Stimulated activated CD8-positive, alpha-beta memory T cell treated with anti-CD3 and anti-CD28 coated beads, Interleukin-12 subunit alpha, Interleukin-12 subunit beta, amount 100 ng/mL, for 24 hours (primary cell): ENCODE measurements at regions not wholly inside any gene's neighbourhood (a gene's known extent, or its start where the extent isn't known, plus 50 kb on each side); places are given as distances from the start of the nearest gene placed in this dataset.
"Not testable (repeated sequence)": the region's sequence is repeated elsewhere in the genome, so short reads cannot be mapped to it uniquely, and the experiment has no call there.

ENCODE experiments used
- DNase-seq: peaks from one replicate; pipeline ENCODE4 v3.0.0-alpha.2; 2020; ENCODE audit errors: extremely low read depth

DNA sequence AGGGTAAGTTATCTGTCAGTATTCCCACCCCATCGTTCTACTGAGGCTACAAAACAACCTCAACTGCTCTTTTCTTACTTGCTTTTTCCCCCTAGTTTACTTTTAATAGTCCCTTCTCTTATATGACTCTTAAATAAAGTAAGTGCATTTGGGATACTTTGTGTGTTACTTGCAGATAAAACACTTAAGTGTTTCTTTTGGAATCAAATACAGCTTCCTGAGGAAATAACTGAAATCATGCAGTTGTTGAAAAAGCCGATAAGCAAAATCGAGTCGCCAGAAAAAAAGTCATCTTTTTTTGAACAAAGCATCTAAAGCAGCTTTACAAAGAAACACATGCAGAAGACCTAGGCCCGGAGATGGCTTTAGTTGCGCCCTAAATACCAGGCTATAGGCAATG lies 53.5 kb upstream of the EPB41L4A start:
- DNase-seq, result no peak

DNA sequence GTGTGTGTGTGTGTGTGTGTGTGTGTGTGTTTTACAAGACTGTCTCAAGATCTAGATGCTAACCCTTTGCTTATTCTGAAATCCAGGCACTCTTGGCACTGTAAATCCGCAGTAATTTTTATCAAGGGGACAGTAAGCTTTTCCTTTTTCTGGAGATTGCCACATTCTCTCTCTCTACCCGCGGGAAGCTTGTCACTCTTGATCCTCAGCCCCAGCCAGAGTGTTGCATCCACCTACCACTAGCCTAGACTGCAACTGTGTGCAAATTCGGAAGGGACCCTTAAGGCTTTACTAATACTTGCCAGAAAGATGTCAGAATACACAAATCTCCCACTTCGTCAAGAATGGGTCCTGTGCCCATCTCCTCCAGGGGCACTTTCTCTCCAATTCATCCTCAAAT lies 54.9 kb upstream of the EPB41L4A start:
- DNase-seq, result no peak

DNA sequence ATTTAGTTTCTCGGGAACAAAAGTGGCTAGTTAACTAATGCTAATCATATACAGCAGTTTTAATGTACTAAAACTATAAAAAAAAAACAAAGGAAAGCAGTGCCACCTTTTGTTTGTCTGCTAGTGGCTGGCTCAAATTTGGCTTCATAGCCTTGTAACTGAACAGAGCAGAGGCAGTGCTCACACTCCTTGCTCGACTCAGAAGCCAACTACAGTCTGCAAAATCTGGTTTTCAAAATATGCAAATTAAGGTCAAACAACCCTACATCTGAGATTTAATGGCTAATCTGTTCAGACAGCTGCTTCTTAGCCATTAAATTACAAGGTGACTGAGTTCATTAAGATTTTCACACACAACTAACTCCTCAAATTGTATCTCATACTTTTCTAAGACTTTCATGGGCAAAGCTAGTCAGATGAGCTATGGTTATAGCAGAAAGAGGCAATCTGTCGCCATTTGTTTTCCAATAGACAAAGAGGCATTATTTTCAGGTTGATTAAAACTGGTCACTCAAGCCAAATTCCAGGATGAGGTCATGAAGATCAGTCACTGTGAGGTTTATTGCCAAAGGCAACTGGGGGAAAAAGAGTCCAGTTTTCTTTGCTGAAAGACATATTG lies 56.8 kb upstream of the EPB41L4A start:
- DNase-seq, result no peak

DNA sequence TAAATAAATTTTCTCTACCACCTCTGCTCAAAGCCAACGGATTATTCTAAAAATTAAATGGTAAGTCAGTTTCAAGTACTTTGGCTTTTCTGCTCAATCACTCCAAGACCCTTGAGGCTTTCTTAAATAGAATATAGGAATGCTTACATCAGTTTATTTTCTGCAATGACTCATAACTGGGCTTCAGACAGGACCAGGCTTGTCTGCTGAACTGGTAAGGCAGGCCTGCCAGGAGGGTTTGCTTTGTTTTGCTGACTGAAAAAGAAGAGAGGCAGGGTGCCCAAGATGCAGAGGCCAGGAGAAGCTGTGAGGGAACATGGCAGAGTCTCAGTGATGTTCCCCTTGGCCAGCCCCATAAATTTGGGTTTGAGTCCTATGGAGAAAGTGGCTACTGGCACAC lies 60.3 kb upstream of the EPB41L4A start:
- no peak for DNase-seq

DNA sequence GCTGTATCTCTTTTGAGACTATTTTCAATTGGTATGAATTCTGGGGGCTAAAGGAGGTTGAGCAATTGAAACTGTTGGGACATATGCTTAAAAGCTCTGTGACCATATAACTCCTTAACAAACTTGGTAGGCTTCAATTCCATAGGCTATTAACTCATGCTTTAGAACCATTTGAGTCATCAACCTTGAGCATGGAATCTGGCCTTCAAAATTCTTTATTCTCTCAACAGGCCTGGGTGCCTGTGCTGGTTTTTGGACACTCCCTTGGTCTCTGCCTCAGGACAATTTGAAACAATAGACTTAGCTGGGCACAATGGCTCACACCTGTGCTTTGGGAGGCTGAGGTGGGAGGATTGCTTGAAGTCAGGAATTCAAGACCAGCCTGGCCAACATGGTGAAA lies 61.4 kb upstream of the EPB41L4A start:
- DNase-seq, result no peak

DNA sequence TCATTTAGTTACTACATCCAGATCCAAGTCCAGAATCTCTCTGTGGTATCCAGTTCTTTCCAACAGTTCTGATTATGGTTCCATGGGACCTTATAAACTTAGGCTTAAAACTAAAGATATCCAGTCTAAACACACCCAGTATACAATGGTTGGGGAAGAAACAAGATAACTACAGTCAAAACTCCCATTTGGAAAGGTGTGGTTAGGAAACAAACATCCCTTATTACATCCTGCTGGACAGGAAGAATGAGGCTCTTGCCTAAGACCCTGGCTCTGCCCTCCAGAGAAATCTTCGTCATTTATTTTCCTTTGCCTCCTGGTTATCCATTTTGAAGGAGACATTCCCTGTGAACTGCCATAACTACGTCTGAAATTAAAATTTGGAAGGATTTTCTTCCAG lies 64.6 kb upstream of the EPB41L4A start:
- DNase-seq, result no peak

DNA sequence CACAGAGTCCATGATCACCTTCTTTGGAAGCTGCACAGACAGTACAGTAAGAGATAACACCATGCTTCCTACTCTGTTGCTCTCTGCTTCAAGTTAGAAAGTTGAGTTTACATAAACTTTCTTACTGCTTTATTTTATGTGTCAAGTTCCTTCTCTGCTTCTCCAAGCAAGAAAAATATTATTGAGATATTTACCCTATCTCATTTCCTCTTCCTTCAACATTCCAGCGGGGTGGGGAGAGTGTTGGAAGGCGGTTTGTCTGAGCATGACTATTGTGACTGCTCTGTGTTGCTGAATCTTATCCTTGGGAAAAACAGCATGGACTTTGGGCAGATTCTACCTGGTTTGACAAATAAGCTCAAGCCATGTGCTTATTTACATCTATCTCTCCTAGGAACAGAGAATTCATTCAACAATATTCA lies 66.9 kb upstream of the EPB41L4A start:
- DNase-seq, result no peak

DNA sequence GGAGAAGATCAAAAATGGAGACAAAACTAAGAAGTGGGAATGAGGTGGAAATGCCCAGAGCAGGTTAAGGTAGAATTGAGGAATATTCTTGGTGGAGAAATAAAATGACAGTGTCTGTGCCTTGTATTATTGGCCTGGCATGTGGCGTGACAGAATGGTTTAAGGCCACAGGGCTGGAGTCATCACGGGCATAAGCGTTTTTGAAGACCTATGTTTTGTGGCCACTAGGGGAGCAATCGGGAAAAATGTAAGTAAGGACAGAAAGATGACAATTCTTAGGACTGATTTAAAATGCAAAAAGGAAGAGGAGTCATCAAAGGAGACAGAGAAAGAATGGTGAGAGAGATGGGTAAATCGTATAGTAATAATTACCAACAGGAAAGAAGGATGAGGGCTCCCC lies 72.2 kb upstream of the EPB41L4A start:
- no peak for DNase-seq

DNA sequence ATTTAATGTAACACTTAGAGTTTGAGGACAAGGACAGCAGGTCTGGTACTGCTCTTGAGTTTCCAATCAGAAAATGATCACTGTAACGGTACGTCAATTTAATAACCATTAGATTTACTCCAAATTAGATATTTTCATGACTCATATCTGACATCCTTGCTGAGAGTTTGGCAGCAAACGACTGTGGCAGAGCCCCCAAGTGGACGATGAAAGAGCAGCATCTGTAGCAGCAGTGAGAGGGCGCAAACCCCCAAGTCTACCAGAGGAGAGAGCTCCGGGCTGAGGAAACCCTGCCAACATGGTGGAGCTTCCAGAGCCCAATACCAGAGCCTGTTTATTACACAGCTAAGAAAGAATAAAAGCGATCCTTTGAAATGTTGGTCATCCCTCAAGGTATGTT lies 73.2 kb upstream of the EPB41L4A start:
- peak; percentile 1 for DNase-seq

DNA sequence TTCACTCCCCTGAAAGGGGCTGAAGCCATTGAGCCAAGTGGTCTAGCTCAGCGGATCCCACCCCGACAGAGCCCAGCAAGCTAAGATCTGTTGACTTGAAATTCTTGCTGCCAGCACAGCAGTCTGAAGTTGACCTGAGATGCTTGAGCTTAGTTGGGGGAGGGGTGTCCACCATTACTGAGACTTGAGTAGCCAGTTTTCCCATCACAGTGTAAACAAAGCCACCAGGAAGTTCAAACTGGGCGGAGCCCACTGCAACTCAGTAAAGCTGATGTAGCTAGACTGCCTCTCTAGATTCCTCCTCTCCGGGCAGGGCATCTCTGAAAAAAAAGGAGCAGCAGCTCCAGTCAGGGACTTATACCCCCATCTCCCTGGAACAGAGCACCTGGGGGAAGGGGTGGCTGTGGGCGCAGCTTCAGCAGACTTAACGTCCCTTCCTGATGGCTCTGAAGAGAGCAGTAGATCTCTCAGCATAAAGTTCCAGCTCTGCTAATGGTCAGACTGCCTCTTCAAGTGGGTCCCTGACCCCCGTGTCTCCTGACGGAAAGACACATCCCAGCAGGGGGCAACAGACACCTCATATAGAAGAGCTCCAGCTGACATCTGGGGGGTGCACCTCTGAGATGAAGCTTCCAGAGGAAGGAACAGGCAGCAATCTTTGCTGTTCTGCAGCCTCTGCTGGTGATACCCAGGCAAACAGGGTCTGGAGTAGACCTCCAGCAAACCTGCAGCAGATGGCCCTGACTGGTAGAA lies 84.8 kb upstream of the EPB41L4A start:
- not testable (repeated sequence) for DNase-seq

DNA sequence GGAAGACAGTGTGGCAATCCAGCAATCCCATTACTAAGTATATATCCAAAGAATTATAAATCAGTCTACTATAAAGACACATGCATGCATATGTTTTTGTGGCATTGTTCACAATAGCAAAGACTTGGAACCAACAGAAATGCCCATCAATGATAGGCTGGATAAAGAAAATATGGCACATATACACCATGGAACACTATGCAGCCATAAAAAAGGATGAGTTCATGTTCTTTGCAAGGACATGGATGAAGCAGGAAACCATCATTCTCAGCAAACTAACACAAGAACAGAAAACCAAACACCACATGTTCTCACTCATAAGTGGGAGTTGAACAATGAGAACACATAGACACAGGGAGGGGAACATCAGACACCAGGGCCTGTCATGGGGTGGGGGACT lies 90.0 kb upstream of the EPB41L4A start:
- DNase-seq, result not testable (repeated sequence)

DNA sequence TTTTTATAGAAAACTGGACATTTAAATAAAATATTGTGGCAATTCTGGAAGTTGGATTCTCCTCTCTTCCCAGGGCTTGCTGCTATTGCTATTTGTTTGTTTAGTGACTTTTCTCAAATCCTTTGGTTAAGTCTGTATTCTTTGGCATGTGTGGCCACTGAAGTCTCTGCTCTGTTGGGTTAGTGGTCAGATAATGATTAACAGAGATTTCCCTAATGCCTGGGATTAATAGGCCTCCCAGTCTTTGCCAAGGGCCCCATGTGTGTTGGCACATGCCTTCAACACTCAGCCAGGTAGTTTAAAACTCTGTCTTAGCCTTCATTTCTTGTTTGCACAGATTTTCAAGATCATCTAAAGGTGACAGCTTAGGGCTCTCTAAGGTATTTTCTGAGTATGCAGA lies 92.8 kb upstream of the EPB41L4A start:
- DNase-seq, result no peak

DNA sequence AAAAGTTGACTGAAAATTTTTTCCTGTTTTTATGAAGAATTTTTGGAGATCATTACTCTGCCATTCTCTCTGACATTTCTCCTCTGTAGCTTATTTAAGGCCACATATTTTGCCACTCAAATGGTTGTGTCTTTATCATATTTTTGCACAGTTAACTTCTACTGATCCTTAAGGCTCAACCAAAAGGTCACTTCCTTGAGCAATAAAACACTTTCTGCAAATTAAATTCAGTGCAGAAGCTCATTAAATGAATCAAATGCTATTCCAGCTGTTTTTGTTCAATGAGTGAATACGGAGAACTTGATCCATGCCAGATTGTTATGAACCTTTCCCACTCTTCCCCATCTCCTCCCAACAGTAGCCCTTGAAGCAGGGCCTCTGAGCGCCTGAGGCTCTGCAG lies 93.8 kb upstream of the EPB41L4A start:
- no peak for DNase-seq

DNA sequence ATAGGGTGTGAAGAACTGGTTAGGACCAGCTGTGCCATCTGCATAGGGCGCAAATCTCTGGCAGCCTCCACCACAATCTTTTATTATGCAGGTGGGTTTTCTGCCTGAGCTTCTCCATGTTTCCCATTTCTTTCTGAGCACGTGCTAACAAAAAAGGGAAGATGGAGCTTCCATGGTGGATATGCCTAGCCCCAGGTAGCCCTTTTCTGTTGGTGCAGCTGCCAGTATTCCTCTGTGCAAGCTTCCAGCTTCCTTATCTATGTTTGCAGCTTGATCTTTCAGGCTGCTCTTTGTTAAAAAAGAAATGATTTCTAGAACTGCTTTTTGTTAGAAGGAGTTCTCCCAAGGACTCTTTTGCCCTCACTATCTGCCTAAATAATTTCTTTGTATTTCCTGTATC lies 95.0 kb upstream of the EPB41L4A start:
- no peak for DNase-seq

DNA sequence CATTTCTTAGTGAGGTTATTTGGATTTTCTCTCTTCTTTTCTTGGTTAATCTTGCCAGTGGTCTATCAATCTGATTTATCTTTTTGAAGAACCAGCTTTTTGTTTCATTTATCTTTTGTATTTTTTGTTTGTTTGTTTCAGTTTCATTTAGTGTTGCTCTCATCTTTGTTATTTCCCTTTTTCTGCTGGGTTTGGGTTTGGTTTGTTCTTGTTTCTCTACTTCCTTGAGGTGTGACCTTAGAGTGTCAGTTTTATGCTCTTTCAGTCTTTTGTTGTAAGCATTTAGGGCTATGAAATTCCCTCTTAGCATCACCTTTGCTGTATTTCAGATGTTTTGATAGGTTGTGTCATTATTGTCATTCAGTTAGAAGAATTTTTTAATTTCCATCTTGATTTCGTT lies 101.4 kb upstream of the EPB41L4A start:
- DNase-seq, result not testable (repeated sequence)

DNA sequence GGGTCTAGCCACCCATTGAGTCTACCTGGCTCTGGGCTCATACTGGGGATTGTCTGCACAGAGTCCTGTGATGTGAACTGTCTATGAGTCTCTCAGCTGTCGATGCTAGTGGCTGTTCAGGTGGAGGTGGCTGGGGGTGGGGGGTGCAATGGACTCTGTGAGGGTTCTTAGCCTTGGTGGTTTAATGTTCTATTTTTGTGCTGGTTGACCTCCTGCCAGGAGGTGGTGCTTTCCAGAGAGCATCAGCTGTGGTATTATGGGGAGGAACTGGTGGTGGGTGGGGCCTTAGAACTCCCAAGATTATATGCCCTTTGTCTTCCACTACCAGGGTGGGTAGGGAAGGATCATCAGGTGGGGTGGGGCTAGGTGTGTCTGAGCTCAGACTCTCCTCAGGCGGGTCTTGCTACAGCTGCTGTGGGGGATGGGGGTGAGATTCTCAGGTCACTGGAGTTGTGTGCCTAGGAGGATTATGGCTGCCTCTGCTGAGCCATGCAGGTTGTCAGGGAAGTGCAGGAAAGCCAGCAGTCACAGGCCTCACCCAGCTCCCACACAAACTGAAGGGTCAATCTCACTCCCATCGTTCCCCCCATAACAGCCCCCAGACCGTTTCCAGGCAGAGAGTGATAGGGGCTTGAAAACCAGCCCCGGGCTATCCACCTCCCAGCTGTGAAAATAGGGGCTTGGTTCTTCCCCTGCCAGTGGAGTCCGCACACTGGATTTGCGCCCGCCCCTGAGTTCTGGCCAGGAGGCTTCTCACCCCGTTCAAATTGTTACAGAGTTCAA lies 104.0 kb upstream of the EPB41L4A start:
- DNase-seq, result not testable (repeated sequence)

DNA sequence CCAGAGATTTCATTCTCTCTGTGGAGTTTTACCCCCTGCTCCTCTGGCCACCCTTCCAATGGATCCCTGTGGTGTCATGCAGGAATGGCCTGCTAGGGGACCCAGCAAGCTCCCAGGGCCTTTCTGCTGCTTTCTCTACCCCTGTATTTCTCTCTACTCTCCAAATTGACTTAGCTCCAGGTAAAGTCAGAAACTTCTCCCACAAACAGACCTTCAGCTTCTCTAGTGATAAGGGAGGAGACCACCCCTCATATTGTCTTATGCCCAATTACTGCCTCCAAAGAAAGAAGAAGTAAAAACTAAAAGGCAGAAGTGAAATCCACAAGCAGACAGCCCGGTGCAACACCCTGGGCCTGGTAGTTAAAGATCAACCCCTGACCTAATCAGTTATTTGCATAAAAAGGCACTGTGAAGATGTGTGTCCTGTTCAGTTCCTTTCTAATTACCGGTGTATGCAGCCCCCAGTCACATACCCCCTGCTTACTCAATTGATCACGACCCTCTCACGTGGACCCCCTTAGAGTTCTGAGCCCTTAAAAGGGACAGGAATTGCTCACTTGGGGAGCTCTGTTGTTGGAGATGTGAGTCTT lies 104.7 kb upstream of the EPB41L4A start:
- not testable (repeated sequence) for DNase-seq

DNA sequence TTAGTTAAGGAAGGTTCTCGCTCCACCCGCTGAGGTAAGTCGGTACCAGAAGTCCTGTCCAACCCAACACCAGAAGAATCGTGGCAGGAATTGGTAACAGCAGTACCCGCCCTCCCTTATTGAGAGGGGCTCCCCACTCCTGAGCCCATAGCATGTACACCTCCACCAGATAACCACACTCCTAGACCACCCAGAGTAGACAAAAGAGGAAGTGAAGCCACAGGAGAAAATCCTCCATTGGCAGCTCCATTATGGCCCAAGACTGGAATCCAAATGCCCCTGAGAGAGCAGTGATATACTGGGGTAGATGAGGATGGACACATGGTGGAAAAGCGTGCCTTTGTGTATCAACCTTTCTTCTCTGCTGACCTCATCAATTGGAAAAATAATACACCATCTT lies 106.1 kb upstream of the EPB41L4A start:
- no peak for DNase-seq

DNA sequence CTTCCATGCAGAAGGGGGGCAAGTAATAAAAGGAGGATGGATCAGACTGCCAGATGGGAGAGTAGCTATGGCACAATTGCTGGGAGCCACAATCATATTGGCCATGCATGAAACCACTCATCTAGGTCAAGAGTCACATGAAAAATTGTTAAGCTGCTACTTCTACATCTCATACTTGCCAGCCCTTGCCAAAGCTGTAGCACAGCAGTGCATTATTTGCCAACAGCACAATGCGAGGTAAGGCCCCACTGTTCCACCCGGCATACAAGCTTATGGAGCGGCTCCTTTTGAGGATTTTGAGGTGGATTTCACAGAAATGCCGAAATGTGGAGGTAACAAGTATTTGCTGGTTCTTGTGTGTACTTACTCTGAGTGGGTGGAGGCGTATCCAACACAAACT lies 109.9 kb upstream of the EPB41L4A start:
- no peak for DNase-seq

DNA sequence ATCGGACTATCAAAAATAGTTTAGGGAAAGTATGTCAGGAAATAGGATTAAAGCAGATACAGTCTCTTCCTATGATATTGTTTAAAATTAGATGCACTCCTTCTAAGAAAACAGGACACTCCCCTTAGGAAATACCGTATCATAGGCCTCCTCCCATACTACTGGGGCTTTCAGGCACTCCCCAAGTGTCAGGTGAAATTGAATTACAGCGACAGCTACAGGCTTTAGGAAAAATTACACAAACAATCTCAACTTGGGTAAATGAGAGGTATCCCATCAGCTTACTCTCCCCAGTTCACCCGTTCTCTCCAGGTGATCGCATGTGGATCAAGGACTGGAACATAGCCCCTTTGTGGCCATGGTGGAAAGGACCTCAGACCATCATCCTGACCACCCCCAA lies 110.4 kb upstream of the EPB41L4A start:
- no peak for DNase-seq

DNA sequence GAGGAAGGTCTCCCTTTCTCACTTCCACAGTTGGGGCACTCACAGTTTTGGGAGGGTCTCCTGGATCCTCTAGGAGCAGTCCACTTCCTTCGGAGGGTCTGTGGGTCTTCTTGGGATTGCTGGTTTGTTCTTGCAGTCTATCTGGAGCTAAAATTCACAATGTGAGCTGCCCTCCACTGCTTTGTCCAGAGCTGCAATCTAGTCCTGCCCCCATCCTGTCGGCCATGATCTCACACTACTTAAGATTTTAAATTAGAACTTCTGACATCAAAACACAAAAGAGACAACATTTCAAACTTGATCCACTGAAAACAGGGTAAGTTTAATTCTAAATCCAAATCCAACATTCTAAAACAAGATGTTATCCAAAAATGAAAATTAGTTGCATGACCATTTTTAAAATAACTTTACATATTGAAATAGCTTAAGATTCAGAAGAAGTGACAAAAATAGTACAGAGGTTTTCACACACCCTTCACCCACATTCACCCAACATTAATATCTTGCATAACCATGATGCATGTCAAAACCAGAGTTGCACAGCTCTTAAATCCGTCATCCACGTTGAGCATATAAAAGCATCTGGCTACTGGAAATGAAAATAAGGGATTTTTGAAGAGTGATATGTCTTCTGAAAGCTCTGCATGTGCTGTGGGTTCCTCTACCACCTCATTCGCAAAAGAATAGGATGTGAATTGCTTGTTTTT lies 113.7 kb upstream of the EPB41L4A start:
- no peak for DNase-seq

DNA sequence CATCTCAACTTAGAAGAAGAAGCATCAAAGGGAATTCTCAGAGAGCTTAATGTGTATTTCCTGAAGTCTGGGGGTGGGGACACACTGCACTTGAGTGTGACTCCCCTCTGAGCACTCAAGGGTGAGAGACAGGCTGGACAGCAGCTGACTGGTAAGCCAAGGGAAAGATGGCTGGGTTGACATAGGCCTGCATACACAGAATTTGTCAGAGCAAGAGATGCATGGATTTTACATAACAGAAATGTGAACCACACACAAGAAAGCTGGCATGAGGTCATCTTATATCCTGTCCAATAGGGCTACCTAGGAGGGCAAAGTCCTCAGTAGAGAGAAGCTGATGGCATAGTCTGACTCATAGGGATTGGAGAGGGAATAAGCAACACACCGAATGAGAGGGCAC lies 114.3 kb upstream of the EPB41L4A start:
- no peak for DNase-seq
